Mesodermal cell (in vitro differentiated cells): ENCODE measurements at regions not wholly inside any gene's neighbourhood (a gene's known extent, or its start where the extent isn't known, plus 50 kb on each side); places are given as distances from the start of the nearest gene placed in this dataset.

ENCODE experiments used
- H3K27ac ChIP-seq: 2 replicates; pipeline ENCODE4 v1.7.0; 2013; ENCODE audit warnings: mild to moderate bottlenecking, low read depth, low read length, moderate library complexity; ENCODE audit not compliant: severe bottlenecking
- H3K36me3 ChIP-seq: 2 replicates; pipeline ENCODE4 v1.7.1; 2013; ENCODE audit warnings: mild to moderate bottlenecking, low read length, moderate library complexity; ENCODE audit not compliant: control insufficient read depth, insufficient read depth
- H3K4me1 ChIP-seq: one replicate; pipeline ENCODE4 v1.7.1; 2013; ENCODE audit warnings: mild to moderate bottlenecking, low read length; ENCODE audit not compliant: insufficient read depth, control insufficient read depth, poor library complexity, severe bottlenecking
- H3K4me3 ChIP-seq: 2 replicates; pipeline ENCODE4 v1.7.0; 2013; ENCODE audit warnings: low read length, control low read depth, mild to moderate bottlenecking; ENCODE audit not compliant: insufficient read depth, poor library complexity, severe bottlenecking; ENCODE audit errors: extremely low read depth
- H3K9me3 ChIP-seq: 2 replicates; pipeline ENCODE4 v1.7.1; 2013; ENCODE audit warnings: mild to moderate bottlenecking, low read length, moderate library complexity; ENCODE audit not compliant: control insufficient read depth
- WGBS, 2 experiments: methylation state at CpG; one replicate each; pipeline ENCODE4 v1.1.5; 2013; ENCODE audit warnings: missing lambda C conversion rate in 2 of 2; ENCODE audit not compliant: insufficient coverage in 2 of 2; 5-methylcytosine and 5-hydroxymethylcytosine counted together

DNA sequence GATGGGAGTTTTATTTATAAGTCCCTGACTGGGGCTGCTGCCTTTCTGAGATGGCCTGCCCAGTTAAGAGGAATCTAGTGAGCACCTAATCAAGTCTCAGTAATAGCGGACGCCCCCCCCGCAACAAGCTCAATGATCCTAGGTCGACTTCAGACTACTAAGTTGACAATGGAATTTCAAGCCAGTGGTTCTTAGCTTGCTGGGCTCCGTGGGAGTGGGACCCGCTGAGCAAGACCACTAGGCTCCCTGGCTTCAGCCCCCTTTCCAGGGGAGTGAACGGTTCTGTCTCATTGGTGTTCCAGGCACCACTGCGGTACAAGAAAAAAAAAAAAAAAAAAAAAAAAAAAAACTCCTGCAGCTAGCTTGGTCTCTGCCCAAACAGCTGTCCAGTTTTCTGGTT, 156.8 kb upstream of the CARD18 start:
- Histone ChIP-seq H3K27ac (no peak overlapping the region), H3K9me3 (no peaks in the 10 kb centered on the region), H3K4me1 (no peaks in the 10 kb centered on the region), H3K4me3 (no peak overlapping the region), H3K36me3 (no peaks in the 10 kb centered on the region)
- WGBS, 2 experiments: 86 to 100% methylated on average over 3 to 8 of the region's 8 CpGs

DNA sequence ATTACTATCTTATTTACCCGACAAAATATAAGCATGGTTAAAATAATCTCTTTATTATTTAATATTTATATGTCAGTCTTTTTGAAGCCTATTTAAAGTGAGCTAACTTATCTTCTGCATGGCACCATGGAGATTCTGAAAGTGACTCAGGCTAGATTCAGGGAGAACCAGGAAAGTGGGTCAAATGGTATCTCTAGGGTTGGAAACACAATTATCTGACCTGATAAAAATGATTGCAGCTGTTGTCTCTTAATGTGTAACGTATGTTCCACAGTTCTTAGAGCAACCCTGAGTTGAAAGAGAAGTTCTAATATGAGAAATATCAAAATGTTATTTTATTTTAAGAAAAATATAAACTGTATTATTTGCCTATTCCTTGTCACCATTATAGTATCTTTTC, 143.1 kb upstream of the CARD18 start:
- Histone ChIP-seq H3K4me1 (no peaks in the 10 kb centered on the region), H3K4me3 (no peak overlapping the region), H3K9me3 (no peaks in the 10 kb centered on the region), H3K27ac (no peak overlapping the region), H3K36me3 (no peaks in the 10 kb centered on the region)
- WGBS, 2 experiments: no CpG with 5 or more reads among the region's 2 CpGs

DNA sequence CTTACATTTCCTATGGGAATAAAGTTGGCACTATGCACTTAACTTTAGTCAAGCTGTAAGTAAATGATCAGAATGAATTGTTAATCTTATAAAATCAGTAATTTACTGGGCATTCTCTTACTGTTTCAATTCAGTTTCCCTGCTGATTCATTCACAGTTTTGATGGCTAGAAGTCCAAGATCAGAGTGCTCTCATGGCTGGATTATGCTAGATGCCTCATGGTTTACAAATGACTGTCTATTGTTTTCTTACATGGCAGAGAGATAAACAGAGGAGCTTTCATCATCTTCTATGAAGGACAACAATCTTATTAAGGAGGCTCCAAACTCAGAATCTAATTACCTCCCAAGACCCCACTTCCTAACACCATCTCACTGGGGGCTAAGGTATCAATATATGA, 135.1 kb upstream of the CARD18 start:
- Histone ChIP-seq H3K27ac (no peak overlapping the region), H3K9me3 (no peaks in the 10 kb centered on the region), H3K4me1 (no peaks in the 10 kb centered on the region), H3K36me3 (no peaks in the 10 kb centered on the region), H3K4me3 (no peak overlapping the region)

DNA sequence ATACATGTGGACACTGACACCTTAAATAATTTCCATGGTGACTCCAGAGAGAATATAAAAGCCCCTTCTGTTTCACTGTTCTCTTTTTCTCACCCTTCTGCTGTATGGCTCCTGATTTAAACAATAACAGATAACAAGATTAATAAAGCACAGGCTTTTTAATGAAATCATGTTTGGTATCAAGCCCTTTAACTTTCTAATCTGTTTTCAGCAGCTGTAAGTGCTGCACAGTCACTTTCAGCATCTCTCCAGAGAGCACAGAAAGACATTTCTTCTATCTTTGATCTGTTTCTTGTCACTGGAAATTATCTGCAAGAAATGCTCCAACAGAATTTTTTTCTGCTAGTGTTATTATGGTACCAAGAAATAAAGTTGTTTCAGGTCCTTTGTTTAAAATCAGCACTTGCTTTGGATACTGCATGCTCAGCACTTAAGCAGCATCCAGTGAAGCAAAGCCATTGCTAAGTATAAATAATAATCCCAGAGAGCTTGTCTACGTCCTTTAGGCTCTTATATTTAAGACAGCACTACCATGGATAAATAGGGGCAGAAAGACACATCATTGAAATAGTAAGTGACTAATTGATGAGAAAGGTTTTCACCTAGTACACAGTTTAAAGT, 134.2 kb upstream of the CARD18 start:
- no peaks in the 10 kb centered on the region for H3K36me3 ChIP-seq
- no peak overlapping the region for H3K4me3 ChIP-seq
- H3K4me1 ChIP-seq: no peaks in the 10 kb centered on the region
- no CpG with 5 or more reads among the region's 1 CpG for WGBS, 2 experiments
- H3K9me3 ChIP-seq: no peaks in the 10 kb centered on the region
- no peak overlapping the region for H3K27ac ChIP-seq

DNA sequence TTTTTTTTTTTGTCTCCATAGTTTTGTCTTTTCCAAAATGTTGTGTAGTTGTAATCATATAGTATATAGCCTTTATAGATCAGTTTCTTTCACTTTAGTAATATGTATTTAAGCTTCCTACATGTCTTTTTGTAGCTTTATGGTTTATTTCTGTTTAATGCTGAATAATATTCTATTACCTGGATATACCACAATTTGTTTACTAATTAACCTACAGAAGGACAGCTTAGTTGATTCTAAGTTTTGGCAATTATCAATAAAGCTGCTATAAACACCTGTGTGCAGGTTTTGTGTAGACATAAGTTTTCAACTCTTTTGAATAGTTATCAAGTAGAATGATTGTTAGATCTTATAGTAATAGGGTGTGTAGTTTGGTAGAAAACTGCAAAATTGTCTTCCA, 130.3 kb upstream of the CARD18 start:
- Histone ChIP-seq H3K9me3 (no peaks in the 10 kb centered on the region), H3K36me3 (no peaks in the 10 kb centered on the region), H3K4me3 (no peak overlapping the region), H3K27ac (no peak overlapping the region), H3K4me1 (no peaks in the 10 kb centered on the region)

DNA sequence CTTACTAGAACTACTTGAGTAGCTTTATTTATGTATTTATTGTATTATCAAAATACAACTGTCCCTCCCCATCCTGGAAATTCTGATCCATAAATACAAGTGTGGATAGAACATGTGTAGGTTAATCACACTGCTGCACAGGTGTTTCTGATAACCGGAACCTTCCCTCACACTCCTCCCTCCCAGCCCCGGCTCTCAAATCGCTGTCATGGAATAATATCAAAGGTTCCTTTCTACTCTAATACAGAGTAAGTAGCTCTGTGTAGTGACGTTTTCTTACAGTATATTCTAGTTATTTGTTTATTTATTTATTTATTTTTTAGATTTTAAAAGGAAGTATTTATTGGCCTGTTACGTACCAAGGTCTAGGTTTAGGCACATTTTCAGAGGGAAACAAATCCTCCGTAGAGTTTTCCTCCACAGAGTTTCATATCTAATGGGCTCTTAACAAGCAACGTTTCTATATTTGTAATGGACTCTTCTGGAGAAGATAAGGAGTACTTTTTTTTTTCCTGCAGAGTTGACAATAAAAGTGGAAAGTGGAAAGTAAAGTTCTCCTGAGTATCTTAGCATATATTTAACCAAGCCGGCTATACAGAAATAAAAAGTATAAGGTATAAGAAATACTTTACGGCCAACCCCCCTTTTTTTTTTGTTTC, 129.0 kb upstream of the CARD18 start:
- Histone ChIP-seq H3K27ac (no peak overlapping the region), H3K4me3 (no peak overlapping the region), H3K4me1 (no peaks in the 10 kb centered on the region), H3K36me3 (no peaks in the 10 kb centered on the region), H3K9me3 (no peaks in the 10 kb centered on the region)
- WGBS, 2 experiments: 86 to 100% methylated on average over 1 of the region's 9 CpGs

DNA sequence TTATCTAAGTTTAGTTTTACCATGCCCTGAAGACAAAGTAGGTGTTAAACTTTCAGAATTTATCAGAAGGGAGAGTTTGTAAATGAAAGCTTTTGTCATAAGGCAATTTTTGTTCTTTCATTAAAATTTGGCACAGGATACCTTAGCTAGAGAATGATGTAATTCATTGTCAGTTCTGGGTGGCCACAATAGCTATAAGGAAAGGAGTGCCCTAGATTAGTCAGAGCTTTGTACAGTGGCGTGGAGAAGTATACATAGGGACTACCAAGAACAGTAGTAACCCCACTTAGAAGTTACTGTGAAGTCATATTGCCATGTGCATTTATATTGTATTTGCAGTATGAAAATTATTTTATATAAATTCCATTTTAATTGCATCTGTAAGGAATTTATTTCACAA, 126.3 kb upstream of the CARD18 start:
- Histone ChIP-seq H3K36me3 (no peaks in the 10 kb centered on the region), H3K4me1 (no peaks in the 10 kb centered on the region), H3K9me3 (no peaks in the 10 kb centered on the region), H3K27ac (no peak overlapping the region), H3K4me3 (no peak overlapping the region)
- 80% methylated on average over 1 of the region's 1 CpG; no CpG with 5 or more reads in 1 of the 2 experiments for WGBS, 2 experiments

DNA sequence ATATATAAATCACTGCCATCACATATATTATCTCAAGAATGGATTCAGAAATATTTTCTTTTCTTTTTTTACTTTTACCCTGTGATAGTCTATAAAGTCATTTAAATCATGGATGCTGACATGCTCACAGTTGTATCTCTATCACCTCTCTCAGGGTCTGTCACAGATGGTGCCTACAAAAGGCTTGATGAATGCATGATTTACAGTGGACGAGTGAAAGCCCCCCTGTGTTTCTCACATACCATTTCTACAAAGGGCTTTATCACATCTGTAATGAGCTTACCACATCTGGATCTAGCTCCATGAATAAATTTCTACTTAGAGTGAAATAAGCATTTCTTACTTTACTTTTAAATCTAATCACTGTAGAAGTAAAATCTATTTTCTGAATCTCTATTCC, 121.4 kb upstream of the CARD18 start:
- H3K9me3 ChIP-seq: no peaks in the 10 kb centered on the region
- WGBS, 2 experiments: no CpG with 5 or more reads among the region's 1 CpG
- no peaks in the 10 kb centered on the region for H3K4me1 ChIP-seq
- no peaks in the 10 kb centered on the region for H3K36me3 ChIP-seq
- no peak overlapping the region for H3K27ac ChIP-seq
- no peak overlapping the region for H3K4me3 ChIP-seq

DNA sequence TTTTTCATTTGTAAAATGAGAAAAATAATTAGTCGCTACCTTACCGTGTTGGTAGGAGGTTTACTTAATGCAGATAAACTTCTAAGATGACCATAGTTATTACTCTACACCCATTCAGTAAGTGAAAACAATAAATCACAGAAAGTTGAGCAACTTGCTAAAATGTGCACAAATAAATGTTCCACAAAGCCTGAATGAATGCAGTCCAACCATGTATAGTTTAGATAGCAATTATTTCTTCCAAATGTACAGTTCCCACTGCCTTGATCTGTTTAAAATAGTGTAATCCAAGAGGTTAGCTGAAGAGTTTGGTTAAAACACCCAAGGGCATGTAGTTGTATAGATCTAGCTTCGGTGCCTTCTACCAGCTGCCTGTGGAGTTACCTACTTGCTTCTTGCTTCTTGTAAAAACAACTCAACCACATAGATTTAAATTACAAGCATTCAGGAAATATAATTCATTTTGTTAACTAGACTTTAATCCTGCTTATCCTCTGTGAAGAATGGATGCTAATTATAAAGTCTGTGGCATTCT, 106.3 kb upstream of the CARD18 start:
- no peaks in the 10 kb centered on the region for H3K36me3 ChIP-seq
- H3K27ac ChIP-seq: no peak overlapping the region
- H3K4me3 ChIP-seq: no peak overlapping the region
- no CpG with 5 or more reads among the region's 3 CpGs for WGBS, 2 experiments
- no peaks in the 10 kb centered on the region for H3K9me3 ChIP-seq
- peaks cover 4% of the 10 kb centered on the region for H3K4me1 ChIP-seq

DNA sequence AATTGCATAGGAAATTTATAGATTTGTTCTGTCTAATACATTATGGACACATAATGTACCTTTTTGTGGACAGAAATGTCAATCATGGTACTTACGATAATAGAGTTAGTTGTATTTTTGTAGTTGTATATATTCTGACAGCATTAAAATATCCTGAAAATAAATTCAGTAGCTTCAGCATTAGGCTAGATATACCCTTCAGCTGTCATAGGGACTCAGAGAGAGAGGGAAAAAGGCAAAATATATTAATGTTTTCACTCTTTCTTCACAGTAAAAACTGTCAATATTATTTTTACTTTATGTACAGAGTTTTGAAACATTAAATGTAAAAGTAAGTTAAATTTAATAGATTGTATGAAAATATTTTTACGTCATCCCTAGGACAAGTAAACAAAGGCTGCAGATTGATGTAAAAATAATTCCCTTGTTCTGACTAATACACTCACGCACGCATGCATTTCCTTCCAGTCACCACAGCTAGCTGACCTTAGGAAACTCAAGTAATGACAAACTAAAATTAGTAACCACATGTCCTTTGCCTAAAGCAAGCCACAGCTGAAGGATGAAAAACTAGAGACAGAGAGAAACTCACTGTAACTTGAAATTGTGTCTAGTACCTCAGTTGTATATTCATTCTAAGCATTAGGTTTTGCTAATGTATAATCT, 104.7 kb upstream of the CARD18 start:
- Histone ChIP-seq H3K9me3 (no peaks in the 10 kb centered on the region), H3K27ac (no peak overlapping the region), H3K4me3 (no peak overlapping the region), H3K4me1 (peaks cover 4% of the 10 kb centered on the region), H3K36me3 (no peaks in the 10 kb centered on the region)
- no CpG with 5 or more reads among the region's 4 CpGs for WGBS, 2 experiments

DNA sequence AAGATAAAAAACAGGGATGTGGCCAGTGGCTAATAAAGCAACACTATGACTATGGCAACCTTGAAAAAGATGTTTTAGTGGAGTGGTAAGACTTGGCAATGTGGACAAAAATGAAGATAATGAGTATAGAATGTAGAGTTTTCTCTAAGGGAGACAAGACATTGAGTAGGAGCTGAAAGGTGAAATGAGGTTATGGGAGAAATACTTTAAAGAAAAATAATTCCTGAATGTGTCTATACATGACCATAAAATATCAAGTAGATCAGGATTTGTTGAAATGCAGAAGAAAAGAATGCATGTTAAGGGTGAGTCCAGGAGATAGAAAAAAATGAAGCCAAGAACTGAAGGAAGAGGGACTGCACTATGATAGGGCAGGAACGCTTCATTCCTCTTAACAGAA, 101.6 kb upstream of the CARD18 start:
- Histone ChIP-seq H3K27ac (no peak overlapping the region), H3K36me3 (no peaks in the 10 kb centered on the region), H3K4me3 (no peak overlapping the region), H3K4me1 (peaks cover 4% of the 10 kb centered on the region), H3K9me3 (no peaks in the 10 kb centered on the region)
- WGBS, 2 experiments: 100% methylated on average over 1 of the region's 1 CpG
